ENCODE measurements at regions not wholly inside any gene's neighbourhood (a gene's known extent, or its start where the extent isn't known, plus 50 kb on each side); places are given as distances from the start of the nearest gene placed in this dataset.

GRCh38 chr5:167150661-167151060, 1140.8 kb upstream of the WWC1 start:
- Histone ChIP-seq H3K9ac (ENCODE audit: low read length) (no peak overlapping the region), H3K27me3 (ENCODE audit: control insufficient read depth, insufficient read depth, low read length) (no peaks in the 10 kb centered on the region), H3K27ac (ENCODE audit: low read depth, low read length) (no peak overlapping the region), H3K4me1 (ENCODE audit: control insufficient read depth, insufficient read depth, low read length) (no peaks in the 10 kb centered on the region), H3K36me3 (ENCODE audit: control insufficient read depth, insufficient read depth, low read length) (no peaks in the 10 kb centered on the region), H3K4me3 (ENCODE audit: low read length) (no peak overlapping the region)

- H3K27ac ChIP-seq (ENCODE audit: low read depth, low read length), result no peak overlapping the region
- no peaks in the 10 kb centered on the region for H3K27me3 ChIP-seq (ENCODE audit: control insufficient read depth, insufficient read depth, low read length)
- no peaks in the 10 kb centered on the region for H3K36me3 ChIP-seq (ENCODE audit: control insufficient read depth, insufficient read depth, low read length)
- no peak overlapping the region for H3K9ac ChIP-seq (ENCODE audit: low read length)
- no peaks in the 10 kb centered on the region for H3K4me1 ChIP-seq (ENCODE audit: control insufficient read depth, insufficient read depth, low read length)
- no peak overlapping the region for H3K4me3 ChIP-seq (ENCODE audit: low read length)
These were observed 1138.9 kb upstream of the WWC1 start for GRCh38 chr5:167152561-167152960.

- no peak overlapping the region for H3K4me3 ChIP-seq (ENCODE audit: low read length)
- no peaks in the 10 kb centered on the region for H3K36me3 ChIP-seq (ENCODE audit: control insufficient read depth, insufficient read depth, low read length)
- no peak overlapping the region for H3K27ac ChIP-seq (ENCODE audit: low read depth, low read length)
- no peak overlapping the region for H3K9ac ChIP-seq (ENCODE audit: low read length)
- H3K4me1 ChIP-seq (ENCODE audit: control insufficient read depth, insufficient read depth, low read length), result no peaks in the 10 kb centered on the region
- H3K27me3 ChIP-seq (ENCODE audit: control insufficient read depth, insufficient read depth, low read length), result no peaks in the 10 kb centered on the region
These were observed 1135.9 kb upstream of the WWC1 start for GRCh38 chr5:167155387-167156005.

GRCh38 chr5:167156446-167156845, 1135.0 kb upstream of the WWC1 start:
- Histone ChIP-seq H3K9ac (ENCODE audit: low read length) (no peak overlapping the region), H3K4me1 (ENCODE audit: control insufficient read depth, insufficient read depth, low read length) (no peaks in the 10 kb centered on the region), H3K27ac (ENCODE audit: low read depth, low read length) (no peak overlapping the region), H3K27me3 (ENCODE audit: control insufficient read depth, insufficient read depth, low read length) (no peaks in the 10 kb centered on the region), H3K4me3 (ENCODE audit: low read length) (no peak overlapping the region), H3K36me3 (ENCODE audit: control insufficient read depth, insufficient read depth, low read length) (no peaks in the 10 kb centered on the region)

- no peaks in the 10 kb centered on the region for H3K36me3 ChIP-seq (ENCODE audit: control insufficient read depth, insufficient read depth, low read length)
- H3K9ac ChIP-seq (ENCODE audit: low read length), result no peak overlapping the region
- no peaks in the 10 kb centered on the region for H3K4me1 ChIP-seq (ENCODE audit: control insufficient read depth, insufficient read depth, low read length)
- H3K27ac ChIP-seq (ENCODE audit: low read depth, low read length), result no peak overlapping the region
- H3K27me3 ChIP-seq (ENCODE audit: control insufficient read depth, insufficient read depth, low read length), result no peaks in the 10 kb centered on the region
- H3K4me3 ChIP-seq (ENCODE audit: low read length), result no peak overlapping the region
These were observed 1132.9 kb upstream of the WWC1 start for GRCh38 chr5:167158588-167158987.

GRCh38 chr5:167160388-167160787, 1131.1 kb upstream of the WWC1 start:
- H3K36me3 ChIP-seq (ENCODE audit: control insufficient read depth, insufficient read depth, low read length), result no peaks in the 10 kb centered on the region
- H3K4me1 ChIP-seq (ENCODE audit: control insufficient read depth, insufficient read depth, low read length), result no peaks in the 10 kb centered on the region
- H3K4me3 ChIP-seq (ENCODE audit: low read length), result no peak overlapping the region
- no peak overlapping the region for H3K27ac ChIP-seq (ENCODE audit: low read depth, low read length)
- H3K9ac ChIP-seq (ENCODE audit: low read length), result no peak overlapping the region
- H3K27me3 ChIP-seq (ENCODE audit: control insufficient read depth, insufficient read depth, low read length), result no peaks in the 10 kb centered on the region

GRCh38 chr5:167166696-167167095, 1124.7 kb upstream of the WWC1 start:
- Histone ChIP-seq H3K9ac (ENCODE audit: low read length) (no peak overlapping the region), H3K4me1 (ENCODE audit: control insufficient read depth, insufficient read depth, low read length) (no peaks in the 10 kb centered on the region), H3K27ac (ENCODE audit: low read depth, low read length) (no peak overlapping the region), H3K36me3 (ENCODE audit: control insufficient read depth, insufficient read depth, low read length) (no peaks in the 10 kb centered on the region), H3K4me3 (ENCODE audit: low read length) (no peak overlapping the region), H3K27me3 (ENCODE audit: control insufficient read depth, insufficient read depth, low read length) (no peaks in the 10 kb centered on the region)

GRCh38 chr5:167167191-167167795, 1124.2 kb upstream of the WWC1 start:
- Histone ChIP-seq H3K4me3 (ENCODE audit: low read length) (no peak overlapping the region), H3K36me3 (ENCODE audit: control insufficient read depth, insufficient read depth, low read length) (no peaks in the 10 kb centered on the region), H3K4me1 (ENCODE audit: control insufficient read depth, insufficient read depth, low read length) (no peaks in the 10 kb centered on the region), H3K27me3 (ENCODE audit: control insufficient read depth, insufficient read depth, low read length) (no peaks in the 10 kb centered on the region), H3K27ac (ENCODE audit: low read depth, low read length) (no peak overlapping the region), H3K9ac (ENCODE audit: low read length) (no peak overlapping the region)

GRCh38 chr5:167168971-167169370, 1122.5 kb upstream of the WWC1 start:
- Histone ChIP-seq H3K4me3 (ENCODE audit: low read length) (no peak overlapping the region), H3K36me3 (ENCODE audit: control insufficient read depth, insufficient read depth, low read length) (no peaks in the 10 kb centered on the region), H3K4me1 (ENCODE audit: control insufficient read depth, insufficient read depth, low read length) (no peaks in the 10 kb centered on the region), H3K27me3 (ENCODE audit: control insufficient read depth, insufficient read depth, low read length) (no peaks in the 10 kb centered on the region), H3K27ac (ENCODE audit: low read depth, low read length) (no peak overlapping the region), H3K9ac (ENCODE audit: low read length) (no peak overlapping the region)

- Histone ChIP-seq H3K27ac (ENCODE audit: low read depth, low read length) (no peak overlapping the region), H3K4me1 (ENCODE audit: control insufficient read depth, insufficient read depth, low read length) (no peaks in the 10 kb centered on the region), H3K27me3 (ENCODE audit: control insufficient read depth, insufficient read depth, low read length) (no peaks in the 10 kb centered on the region), H3K4me3 (ENCODE audit: low read length) (no peak overlapping the region), H3K9ac (ENCODE audit: low read length) (no peak overlapping the region), H3K36me3 (ENCODE audit: control insufficient read depth, insufficient read depth, low read length) (no peaks in the 10 kb centered on the region)
These were observed 1120.4 kb upstream of the WWC1 start for GRCh38 chr5:167171056-167171455.

- no peak overlapping the region for H3K4me3 ChIP-seq (ENCODE audit: low read length)
- H3K27me3 ChIP-seq (ENCODE audit: control insufficient read depth, insufficient read depth, low read length), result no peaks in the 10 kb centered on the region
- H3K4me1 ChIP-seq (ENCODE audit: control insufficient read depth, insufficient read depth, low read length), result no peaks in the 10 kb centered on the region
- no peak overlapping the region for H3K27ac ChIP-seq (ENCODE audit: low read depth, low read length)
- H3K9ac ChIP-seq (ENCODE audit: low read length), result no peak overlapping the region
- H3K36me3 ChIP-seq (ENCODE audit: control insufficient read depth, insufficient read depth, low read length), result no peaks in the 10 kb centered on the region
These were observed 1113.7 kb upstream of the WWC1 start for GRCh38 chr5:167177736-167178135.

- no peaks in the 10 kb centered on the region for H3K27me3 ChIP-seq (ENCODE audit: control insufficient read depth, insufficient read depth, low read length)
- H3K4me1 ChIP-seq (ENCODE audit: control insufficient read depth, insufficient read depth, low read length), result no peaks in the 10 kb centered on the region
These were observed 1110.5 kb upstream of the WWC1 start for GRCh38 chr5:167180906-167181305.

GRCh38 chr5:167205881-167206280, 1085.6 kb upstream of the WWC1 start:
- H3K27me3 ChIP-seq (ENCODE audit: control insufficient read depth, insufficient read depth, low read length), result no peaks in the 10 kb centered on the region
- no peaks in the 10 kb centered on the region for H3K4me1 ChIP-seq (ENCODE audit: control insufficient read depth, insufficient read depth, low read length)
- no peak overlapping the region for H3K9ac ChIP-seq (ENCODE audit: low read length)
- H3K36me3 ChIP-seq (ENCODE audit: control insufficient read depth, insufficient read depth, low read length), result no peaks in the 10 kb centered on the region
- H3K4me3 ChIP-seq (ENCODE audit: low read length), result no peak overlapping the region
- no peak overlapping the region for H3K27ac ChIP-seq (ENCODE audit: low read depth, low read length)

More at GRCh38 chr5:167180906-167181305, 1110.5 kb upstream of the WWC1 start:
- no peak overlapping the region for H3K27ac ChIP-seq (ENCODE audit: low read depth, low read length)
- H3K36me3 ChIP-seq (ENCODE audit: control insufficient read depth, insufficient read depth, low read length), result no peaks in the 10 kb centered on the region
- H3K4me3 ChIP-seq (ENCODE audit: low read length), result no peak overlapping the region
- no peak overlapping the region for H3K9ac ChIP-seq (ENCODE audit: low read length)

Data from rectal smooth muscle tissue (tissue), 1 donor.